ENCODE measurements at regions not wholly inside any gene's neighbourhood (a gene's known extent, or its start where the extent isn't known, plus 50 kb on each side); places are given as distances from the start of the nearest gene placed in this dataset.

DNA sequence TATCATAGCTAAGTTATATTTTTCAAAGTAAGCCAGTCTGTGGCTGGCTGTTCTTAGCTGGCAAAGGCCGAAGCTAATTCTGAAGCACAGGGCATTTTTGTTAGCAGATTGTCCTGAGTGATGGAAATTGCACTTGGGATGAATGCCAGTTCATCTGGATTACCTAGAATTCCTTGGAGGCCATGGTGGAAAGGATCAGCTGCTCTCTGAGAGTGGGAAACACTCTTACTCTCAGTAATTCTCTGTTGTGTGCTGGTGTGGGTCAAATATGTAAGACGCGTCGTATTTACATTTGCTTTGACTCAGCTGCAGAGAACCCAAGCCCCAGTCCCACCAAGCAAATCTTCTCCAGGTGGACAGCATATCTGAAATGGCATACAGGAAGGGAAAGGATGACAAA, 60.7 kb upstream of the C1QTNF9B start:
- Histone ChIP-seq H3K9me1 (ENCODE audit: control insufficient read depth, extremely low read depth, insufficient read depth, low read length) (no peaks in the 10 kb centered on the region), H3K27me3 (ENCODE audit: control insufficient read depth, extremely low read depth, insufficient read depth, low read length) (no peaks in the 10 kb centered on the region), H2AFZ (ENCODE audit: control insufficient read depth, low read length) (no peak overlapping the region), H3K4me1 (ENCODE audit: control insufficient read depth, extremely low read depth, insufficient read depth, low read length) (peaks cover 22% of the 10 kb centered on the region), H3K27ac (ENCODE audit: control insufficient read depth, insufficient read depth, low read length) (no peak overlapping the region), H3K4me3 (ENCODE audit: control insufficient read depth in 2 of 3, extremely low read depth in 1 of 3, insufficient read depth in 2 of 3, low read depth in 1 of 3, low read length in 3 of 3) (no peak overlapping the region), H3K79me2 (ENCODE audit: control insufficient read depth, insufficient read depth, low read length) (no peaks in the 10 kb centered on the region), H3K36me3 (ENCODE audit: control insufficient read depth in 2 of 2, extremely low read depth in 1 of 2, insufficient read depth in 2 of 2, low read length in 2 of 2) (no peaks in the 10 kb centered on the region), H3K9me3 (ENCODE audit: control insufficient read depth, low read depth, low read length) (no peaks in the 10 kb centered on the region), H4K20me1 (ENCODE audit: control insufficient read depth, extremely low read depth, insufficient read depth, low read length) (no peaks in the 10 kb centered on the region), H3K4me2 (ENCODE audit: control insufficient read depth, extremely low read depth, insufficient read depth, low read depth, low read length) (no peak overlapping the region), H3K9ac (ENCODE audit: control insufficient read depth, extremely low read depth, insufficient read depth, low read length) (no peak overlapping the region)
- dilution Hi-C loops (cut with MboI; ENCODE audit: extremely low pct_ligation_motif_present, low sequenced_read_pairs), result no loop called here
- TF ChIP-seq, protein P1, sequence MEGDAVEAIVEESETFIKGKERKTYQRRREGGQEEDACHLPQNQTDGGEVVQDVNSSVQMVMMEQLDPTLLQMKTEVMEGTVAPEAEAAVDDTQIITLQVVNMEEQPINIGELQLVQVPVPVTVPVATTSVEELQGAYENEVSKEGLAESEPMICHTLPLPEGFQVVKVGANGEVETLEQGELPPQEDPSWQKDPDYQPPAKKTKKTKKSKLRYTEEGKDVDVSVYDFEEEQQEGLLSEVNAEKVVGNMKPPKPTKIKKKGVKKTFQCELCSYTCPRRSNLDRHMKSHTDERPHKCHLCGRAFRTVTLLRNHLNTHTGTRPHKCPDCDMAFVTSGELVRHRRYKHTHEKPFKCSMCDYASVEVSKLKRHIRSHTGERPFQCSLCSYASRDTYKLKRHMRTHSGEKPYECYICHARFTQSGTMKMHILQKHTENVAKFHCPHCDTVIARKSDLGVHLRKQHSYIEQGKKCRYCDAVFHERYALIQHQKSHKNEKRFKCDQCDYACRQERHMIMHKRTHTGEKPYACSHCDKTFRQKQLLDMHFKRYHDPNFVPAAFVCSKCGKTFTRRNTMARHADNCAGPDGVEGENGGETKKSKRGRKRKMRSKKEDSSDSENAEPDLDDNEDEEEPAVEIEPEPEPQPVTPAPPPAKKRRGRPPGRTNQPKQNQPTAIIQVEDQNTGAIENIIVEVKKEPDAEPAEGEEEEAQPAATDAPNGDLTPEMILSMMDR (optimal IDR thresholded peaks at IDR 0.05 in 1 of 3, IDR thresholded peaks at IDR 0.05 in 1 of 3, conservative IDR thresholded peaks at IDR 0.05 in 1 of 3; ENCODE audit: extremely low read depth in 1 of 3, insufficient read depth in 2 of 3, low read length in 3 of 3), result no peak
- FAIRE-seq, result no peak
- DNase-seq (ENCODE audit: low read depth, low spot score), result no peak

DNA sequence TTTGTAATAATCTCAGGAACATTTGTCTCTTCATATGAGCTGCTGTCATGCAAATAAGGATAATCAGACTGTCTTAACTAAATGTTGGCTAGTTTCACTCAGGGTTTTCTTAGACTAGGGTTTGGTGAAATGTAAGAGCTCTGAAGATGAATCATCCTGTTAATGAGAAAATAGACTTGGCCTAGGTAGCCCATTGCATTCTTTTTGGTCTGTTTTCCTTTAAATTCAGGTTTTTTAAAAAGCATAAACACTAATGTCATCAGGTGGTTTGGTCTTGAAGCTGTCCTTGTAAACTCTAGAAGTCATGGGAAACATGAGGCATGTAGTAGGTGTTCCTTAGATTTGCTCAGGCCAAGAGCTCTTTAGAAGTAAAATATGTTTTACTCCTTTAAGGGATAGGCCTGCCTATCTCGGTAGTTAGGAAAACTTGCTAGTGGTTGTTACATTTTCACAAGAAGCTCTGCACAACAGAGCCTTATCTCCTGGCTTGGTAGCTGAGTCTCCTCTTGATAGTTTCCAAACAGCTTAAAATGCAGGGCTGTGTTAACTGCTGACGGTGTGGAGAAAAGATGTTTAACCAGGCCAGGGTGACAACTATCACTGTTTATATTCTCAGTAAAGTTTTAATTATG, 62.0 kb upstream of the C1QTNF9B start:
- Histone ChIP-seq H2AFZ (ENCODE audit: control insufficient read depth, low read length) (peak overlapping the region; percentile 54), H3K79me2 (ENCODE audit: control insufficient read depth, insufficient read depth, low read length) (no peaks in the 10 kb centered on the region), H4K20me1 (ENCODE audit: control insufficient read depth, extremely low read depth, insufficient read depth, low read length) (no peaks in the 10 kb centered on the region), H3K4me3 (ENCODE audit: control insufficient read depth in 2 of 3, extremely low read depth in 1 of 3, insufficient read depth in 2 of 3, low read depth in 1 of 3, low read length in 3 of 3) (no peak overlapping the region), H3K9me3 (ENCODE audit: control insufficient read depth, low read depth, low read length) (no peaks in the 10 kb centered on the region), H3K27me3 (ENCODE audit: control insufficient read depth, extremely low read depth, insufficient read depth, low read length) (no peaks in the 10 kb centered on the region), H3K4me2 (ENCODE audit: control insufficient read depth, extremely low read depth, insufficient read depth, low read depth, low read length) (no peak overlapping the region), H3K36me3 (ENCODE audit: control insufficient read depth in 2 of 2, extremely low read depth in 1 of 2, insufficient read depth in 2 of 2, low read length in 2 of 2) (no peaks in the 10 kb centered on the region), H3K9ac (ENCODE audit: control insufficient read depth, extremely low read depth, insufficient read depth, low read length) (no peak overlapping the region), H3K9me1 (ENCODE audit: control insufficient read depth, extremely low read depth, insufficient read depth, low read length) (no peaks in the 10 kb centered on the region), H3K4me1 (ENCODE audit: control insufficient read depth, extremely low read depth, insufficient read depth, low read length) (peaks cover 22% of the 10 kb centered on the region), H3K27ac (ENCODE audit: control insufficient read depth, insufficient read depth, low read length) (no peak overlapping the region)
- TF ChIP-seq EZH2 (IDR thresholded peaks at IDR 0.05; ENCODE audit: low read length), result no peak
- TF ChIP-seq, protein P1 (optimal IDR thresholded peaks at IDR 0.05 in 1 of 3, IDR thresholded peaks at IDR 0.05 in 1 of 3, conservative IDR thresholded peaks at IDR 0.05 in 1 of 3; ENCODE audit: extremely low read depth in 1 of 3, insufficient read depth in 2 of 3, low read length in 3 of 3), result no peak
- dilution Hi-C loops (cut with MboI; ENCODE audit: extremely low pct_ligation_motif_present, low sequenced_read_pairs), result no loop called here
- FAIRE-seq (no peak), DNase-seq (ENCODE audit: low read depth, low spot score) (no peak)
